Keratinocyte (primary cell): ENCODE measurements at regions not wholly inside any gene's neighbourhood (a gene's known extent, or its start where the extent isn't known, plus 50 kb on each side); places are given as distances from the start of the nearest gene placed in this dataset.

Experiments used
- DNase-seq: peaks from one replicate; pipeline ENCODE4 v3.0.0-alpha.2; 2011; ENCODE audit warnings: low read depth, missing footprints, low spot score
- FAIRE-seq: peaks from 2 replicates; lab custom pipeline; 2011; peaks lifted over from hg19 to GRCh38; lab: Jason Lieb, UNC
- H2AFZ ChIP-seq: 2 replicates; pipeline ENCODE4 v1.6.0; 2012; ENCODE audit warnings: low read length, control low read depth, inconsistent platforms; ENCODE audit not compliant: control insufficient read depth
- H3K27ac ChIP-seq: 2 replicates; pipeline ENCODE4 v1.5.1; 2011; ENCODE audit warnings: low read length; ENCODE audit not compliant: control insufficient read depth, insufficient read depth
- H3K27me3 ChIP-seq: 3 replicates; pipeline ENCODE4 v1.6.0; 2011; ENCODE audit warnings: low read length; ENCODE audit not compliant: control insufficient read depth, insufficient read depth; ENCODE audit errors: extremely low read depth
- H3K36me3 ChIP-seq, 2 experiments: 2 replicates in 1 of 2; 3 replicates in 1 of 2; pipeline ENCODE4 v1.5.1; 2011; ENCODE audit warnings: low read length in 2 of 2, mild to moderate bottlenecking in 1 of 2; ENCODE audit not compliant: control insufficient read depth in 2 of 2, insufficient read depth in 2 of 2; ENCODE audit errors: extremely low read depth in 1 of 2
- H3K4me1 ChIP-seq: 3 replicates; pipeline ENCODE4 v1.5.1; 2011; ENCODE audit warnings: low read length; ENCODE audit not compliant: control insufficient read depth, insufficient read depth; ENCODE audit errors: extremely low read depth
- H3K4me2 ChIP-seq: 3 replicates; pipeline ENCODE4 v1.6.0; 2011; ENCODE audit warnings: low read depth, low read length; ENCODE audit not compliant: control insufficient read depth, insufficient read depth; ENCODE audit errors: extremely low read depth
- H3K4me3 ChIP-seq, 3 experiments: fragments of 200-600 bp in 1 of 3; sonication (generic) in 1 of 3; 2 replicates in 2 of 3; 3 replicates in 1 of 3; pipeline ENCODE4 v1.5.1; 2011 to 2016; ENCODE audit warnings: low read length in 3 of 3, mild to moderate bottlenecking in 3 of 3, control low read depth in 2 of 3, inconsistent platforms in 1 of 3, low read depth in 1 of 3, mixed read lengths in 1 of 3, mixed run types in 1 of 3, moderate library complexity in 1 of 3; ENCODE audit not compliant: control insufficient read depth in 2 of 3, insufficient read depth in 2 of 3; ENCODE audit errors: extremely low read depth in 1 of 3
- H3K79me2 ChIP-seq: 2 replicates; pipeline ENCODE4 v1.6.0; 2012; ENCODE audit warnings: low read length; ENCODE audit not compliant: control insufficient read depth, insufficient read depth
- H3K9ac ChIP-seq: 3 replicates; pipeline ENCODE4 v1.6.0; 2011; ENCODE audit warnings: low read length; ENCODE audit not compliant: control insufficient read depth, insufficient read depth; ENCODE audit errors: extremely low read depth
- H3K9me1 ChIP-seq: 3 replicates; pipeline ENCODE4 v1.6.0; 2011; ENCODE audit warnings: low read length; ENCODE audit not compliant: control insufficient read depth, insufficient read depth; ENCODE audit errors: extremely low read depth
- H3K9me3 ChIP-seq: 2 replicates; pipeline ENCODE4 v1.5.1; 2012; ENCODE audit warnings: low read depth, low read length; ENCODE audit not compliant: control insufficient read depth
- H4K20me1 ChIP-seq: 3 replicates; pipeline ENCODE4 v1.6.0; 2011; ENCODE audit warnings: low read length; ENCODE audit not compliant: control insufficient read depth, insufficient read depth; ENCODE audit errors: extremely low read depth
- EZH2 ChIP-seq: IDR thresholded peaks from one replicate; pipeline ENCODE4 v1.6.1; 2012; ENCODE audit warnings: inconsistent platforms, mild to moderate bottlenecking, low read length, moderate library complexity
- dilution Hi-C: fragments of 300-500 bp; cut with MboI; formaldehyde crosslinking; loops from one replicate; pipeline ENCODE4 v1.7.0; 2020; ENCODE audit warnings: low sequenced_read_pairs; ENCODE audit not compliant: extremely low pct_ligation_motif_present
- TF ChIP-seq, protein P1 (sequence below), 3 experiments: IDR thresholded peaks in 1 of 3; conservative IDR thresholded peaks in 1 of 3; optimal IDR thresholded peaks in 1 of 3; 2 replicates in 2 of 3; 3 replicates in 1 of 3; pipeline versions ENCODE3 to v1.5.1; 2011; ENCODE audit warnings: low read length in 3 of 3, mild to moderate bottlenecking in 3 of 3, moderate library complexity in 2 of 3, control low read depth in 1 of 3, inconsistent platforms in 1 of 3; ENCODE audit not compliant: insufficient read depth in 2 of 3; ENCODE audit errors: extremely low read depth in 1 of 3

GRCh38 chr7:113764401-113765035 is 154.3 kb downstream of the PPP1R3A start:
- TF ChIP-seq, protein P1, sequence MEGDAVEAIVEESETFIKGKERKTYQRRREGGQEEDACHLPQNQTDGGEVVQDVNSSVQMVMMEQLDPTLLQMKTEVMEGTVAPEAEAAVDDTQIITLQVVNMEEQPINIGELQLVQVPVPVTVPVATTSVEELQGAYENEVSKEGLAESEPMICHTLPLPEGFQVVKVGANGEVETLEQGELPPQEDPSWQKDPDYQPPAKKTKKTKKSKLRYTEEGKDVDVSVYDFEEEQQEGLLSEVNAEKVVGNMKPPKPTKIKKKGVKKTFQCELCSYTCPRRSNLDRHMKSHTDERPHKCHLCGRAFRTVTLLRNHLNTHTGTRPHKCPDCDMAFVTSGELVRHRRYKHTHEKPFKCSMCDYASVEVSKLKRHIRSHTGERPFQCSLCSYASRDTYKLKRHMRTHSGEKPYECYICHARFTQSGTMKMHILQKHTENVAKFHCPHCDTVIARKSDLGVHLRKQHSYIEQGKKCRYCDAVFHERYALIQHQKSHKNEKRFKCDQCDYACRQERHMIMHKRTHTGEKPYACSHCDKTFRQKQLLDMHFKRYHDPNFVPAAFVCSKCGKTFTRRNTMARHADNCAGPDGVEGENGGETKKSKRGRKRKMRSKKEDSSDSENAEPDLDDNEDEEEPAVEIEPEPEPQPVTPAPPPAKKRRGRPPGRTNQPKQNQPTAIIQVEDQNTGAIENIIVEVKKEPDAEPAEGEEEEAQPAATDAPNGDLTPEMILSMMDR (optimal IDR thresholded peaks at IDR 0.05 in 1 of 3, IDR thresholded peaks at IDR 0.05 in 1 of 3, conservative IDR thresholded peaks at IDR 0.05 in 1 of 3; ENCODE audit: extremely low read depth in 1 of 3, insufficient read depth in 2 of 3, low read length in 3 of 3) = no peak
- TF ChIP-seq EZH2 = no peak
- Histone ChIP-seq H3K9me3 (no peaks in the 10 kb centered on the region), H2AFZ (no peak overlapping the region), H3K4me3 (no peak overlapping the region), H3K27ac (no peak overlapping the region), H4K20me1 (no peaks in the 10 kb centered on the region), H3K79me2 (no peaks in the 10 kb centered on the region), H3K9ac (no peak overlapping the region), H3K36me3 (no peaks in the 10 kb centered on the region), H3K4me2 (no peak overlapping the region), H3K27me3 (no peaks in the 10 kb centered on the region), H3K4me1 (no peaks in the 10 kb centered on the region), H3K9me1 (no peaks in the 10 kb centered on the region)
- dilution Hi-C loops = no loop called here
- DNase-seq = no peak
- no peak for FAIRE-seq

DNA sequence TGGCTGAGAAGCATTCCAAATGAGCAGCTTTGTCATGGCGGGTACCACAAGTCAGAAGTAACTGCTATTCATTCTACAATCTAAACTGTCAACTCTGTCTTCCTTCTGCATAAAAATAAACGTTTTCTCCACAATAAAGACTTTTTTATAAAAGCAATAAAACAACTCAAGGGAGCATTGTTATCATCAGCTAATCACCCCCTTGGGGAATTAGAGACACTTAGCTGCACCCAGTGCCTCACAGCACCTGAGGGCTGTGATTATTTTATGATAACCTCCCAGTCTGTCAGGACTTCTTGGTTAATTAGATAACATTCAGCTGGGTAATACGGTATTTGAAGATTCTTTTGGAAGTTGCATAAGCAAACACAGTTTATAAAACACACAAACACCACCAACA is 155.6 kb downstream of the PPP1R3A start:
- Histone ChIP-seq H4K20me1 (no peaks in the 10 kb centered on the region), H2AFZ (no peak overlapping the region), H3K79me2 (no peaks in the 10 kb centered on the region), H3K27ac (no peak overlapping the region), H3K9me1 (no peaks in the 10 kb centered on the region), H3K36me3 (no peaks in the 10 kb centered on the region), H3K9ac (no peak overlapping the region), H3K27me3 (no peaks in the 10 kb centered on the region), H3K4me3 (no peak overlapping the region), H3K9me3 (no peaks in the 10 kb centered on the region), H3K4me1 (no peaks in the 10 kb centered on the region), H3K4me2 (no peak overlapping the region)
- FAIRE-seq (no peak), DNase-seq (no peak)
- dilution Hi-C loops = no loop called here
- no peak for TF ChIP-seq EZH2
- TF ChIP-seq, protein P1 (optimal IDR thresholded peaks at IDR 0.05 in 1 of 3, IDR thresholded peaks at IDR 0.05 in 1 of 3, conservative IDR thresholded peaks at IDR 0.05 in 1 of 3; ENCODE audit: extremely low read depth in 1 of 3, insufficient read depth in 2 of 3, low read length in 3 of 3) = no peak
